ENCODE measurements at regions not wholly inside any gene's neighbourhood (a gene's known extent, or its start where the extent isn't known, plus 50 kb on each side); places are given as distances from the start of the nearest gene placed in this dataset.

DNA sequence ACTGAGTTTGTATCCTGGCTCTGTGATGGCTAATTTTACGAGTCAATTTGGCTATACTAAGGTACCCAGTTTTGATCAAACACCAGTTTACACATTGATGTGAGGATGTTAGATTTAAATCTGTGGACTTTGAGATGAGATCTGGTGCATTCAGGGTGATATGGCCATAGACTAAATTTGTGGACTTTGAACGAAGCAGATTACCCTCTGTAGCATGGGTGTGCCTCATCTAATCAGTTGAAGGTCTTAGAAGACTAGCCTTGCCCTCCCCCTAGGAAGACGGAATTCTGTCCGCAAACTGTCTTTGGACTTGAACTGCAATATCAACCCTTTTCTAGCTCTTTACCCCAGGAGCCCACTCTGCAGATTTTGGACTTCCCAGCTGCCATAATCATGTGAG is 547.8 kb upstream of the CITED2 start:
- no peak for DNase-seq (ENCODE audit: low spot score in 2 of 2)
- H3K27me3 ChIP-seq: no peaks in the 10 kb centered on the region
- no peaks in the 10 kb centered on the region for H3K4me1 ChIP-seq
- no peak overlapping the region for H3K27ac ChIP-seq
- no peaks in the 10 kb centered on the region for H3K36me3 ChIP-seq
- H3K9me3 ChIP-seq: no peaks in the 10 kb centered on the region
- TF ChIP-seq, protein P1, sequence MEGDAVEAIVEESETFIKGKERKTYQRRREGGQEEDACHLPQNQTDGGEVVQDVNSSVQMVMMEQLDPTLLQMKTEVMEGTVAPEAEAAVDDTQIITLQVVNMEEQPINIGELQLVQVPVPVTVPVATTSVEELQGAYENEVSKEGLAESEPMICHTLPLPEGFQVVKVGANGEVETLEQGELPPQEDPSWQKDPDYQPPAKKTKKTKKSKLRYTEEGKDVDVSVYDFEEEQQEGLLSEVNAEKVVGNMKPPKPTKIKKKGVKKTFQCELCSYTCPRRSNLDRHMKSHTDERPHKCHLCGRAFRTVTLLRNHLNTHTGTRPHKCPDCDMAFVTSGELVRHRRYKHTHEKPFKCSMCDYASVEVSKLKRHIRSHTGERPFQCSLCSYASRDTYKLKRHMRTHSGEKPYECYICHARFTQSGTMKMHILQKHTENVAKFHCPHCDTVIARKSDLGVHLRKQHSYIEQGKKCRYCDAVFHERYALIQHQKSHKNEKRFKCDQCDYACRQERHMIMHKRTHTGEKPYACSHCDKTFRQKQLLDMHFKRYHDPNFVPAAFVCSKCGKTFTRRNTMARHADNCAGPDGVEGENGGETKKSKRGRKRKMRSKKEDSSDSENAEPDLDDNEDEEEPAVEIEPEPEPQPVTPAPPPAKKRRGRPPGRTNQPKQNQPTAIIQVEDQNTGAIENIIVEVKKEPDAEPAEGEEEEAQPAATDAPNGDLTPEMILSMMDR (IDR thresholded peaks at IDR 0.05): no peak
- TF ChIP-seq POLR2A (IDR thresholded peaks at IDR 0.05) (no peak), POLR2AphosphoS5 (IDR thresholded peaks at IDR 0.05) (no peak), EP300 (IDR thresholded peaks at IDR 0.05) (no peak)
- H3K4me3 ChIP-seq: no peak overlapping the region
- 85% methylated on average over 4 of the region's 4 CpGs for WGBS

- no peak overlapping the region for H3K4me3 ChIP-seq
- no peak overlapping the region for H3K27ac ChIP-seq
- 43% methylated on average over 2 of the region's 2 CpGs for WGBS
- no peaks in the 10 kb centered on the region for H3K36me3 ChIP-seq
- no peaks in the 10 kb centered on the region for H3K4me1 ChIP-seq
- no peaks in the 10 kb centered on the region for H3K9me3 ChIP-seq
- TF ChIP-seq EP300 (IDR thresholded peaks at IDR 0.05) (no peak), POLR2AphosphoS5 (IDR thresholded peaks at IDR 0.05) (no peak), POLR2A (IDR thresholded peaks at IDR 0.05) (no peak)
- TF ChIP-seq, protein P1 (IDR thresholded peaks at IDR 0.05): no peak
- no peak for DNase-seq (ENCODE audit: low spot score in 2 of 2)
- H3K27me3 ChIP-seq: no peaks in the 10 kb centered on the region
Measured at GRCh38 chr6:139920776-139921100, 546.3 kb upstream of the CITED2 start.

GRCh38 chr6:139920027-139920775 is 545.8 kb upstream of the CITED2 start:
- Histone ChIP-seq H3K4me3 (no peak overlapping the region), H3K27ac (no peak overlapping the region), H3K9me3 (no peaks in the 10 kb centered on the region), H3K27me3 (no peaks in the 10 kb centered on the region), H3K36me3 (no peaks in the 10 kb centered on the region), H3K4me1 (no peaks in the 10 kb centered on the region)
- TF ChIP-seq POLR2A (IDR thresholded peaks at IDR 0.05): no peak
- 54% methylated on average over 7 of the region's 7 CpGs for WGBS
- DNase-seq (ENCODE audit: low spot score in 2 of 2): no peak

- H3K4me1 ChIP-seq: no peaks in the 10 kb centered on the region
- H3K9me3 ChIP-seq: no peaks in the 10 kb centered on the region
- WGBS: 83% methylated on average over 8 of the region's 8 CpGs
- no peak overlapping the region for H3K27ac ChIP-seq
- TF ChIP-seq, protein P1 (IDR thresholded peaks at IDR 0.05): no peak
- no peak for TF ChIP-seq EP300 (IDR thresholded peaks at IDR 0.05)
- no peak for TF ChIP-seq POLR2A (IDR thresholded peaks at IDR 0.05)
- no peak for DNase-seq (ENCODE audit: low spot score in 2 of 2)
- no peak overlapping the region for H3K4me3 ChIP-seq
- H3K27me3 ChIP-seq: no peaks in the 10 kb centered on the region
- H3K36me3 ChIP-seq: no peaks in the 10 kb centered on the region
Measured at GRCh38 chr6:139919107-139920026, 544.9 kb upstream of the CITED2 start.

- H3K27me3 ChIP-seq: no peaks in the 10 kb centered on the region
- no peak for DNase-seq (ENCODE audit: low spot score in 2 of 2)
- H3K4me1 ChIP-seq: no peaks in the 10 kb centered on the region
- 81% methylated on average over 7 of the region's 7 CpGs for WGBS
- no peaks in the 10 kb centered on the region for H3K36me3 ChIP-seq
- no peaks in the 10 kb centered on the region for H3K9me3 ChIP-seq
- TF ChIP-seq, protein P1 (IDR thresholded peaks at IDR 0.05): no peak
- TF ChIP-seq POLR2AphosphoS5 (IDR thresholded peaks at IDR 0.05) (no peak), POLR2A (IDR thresholded peaks at IDR 0.05) (no peak), EP300 (IDR thresholded peaks at IDR 0.05) (no peak)
- H3K4me3 ChIP-seq: no peak overlapping the region
- H3K27ac ChIP-seq: no peak overlapping the region
Measured at GRCh38 chr6:139917951-139918630, 543.6 kb upstream of the CITED2 start.
